ENCODE measurements at regions not wholly inside any gene's neighbourhood (a gene's known extent, or its start where the extent isn't known, plus 50 kb on each side); places are given as distances from the start of the nearest gene placed in this dataset.
A peak's percentile ranks its signal among the peaks of the same experiment; 100 is the strongest.

DNA sequence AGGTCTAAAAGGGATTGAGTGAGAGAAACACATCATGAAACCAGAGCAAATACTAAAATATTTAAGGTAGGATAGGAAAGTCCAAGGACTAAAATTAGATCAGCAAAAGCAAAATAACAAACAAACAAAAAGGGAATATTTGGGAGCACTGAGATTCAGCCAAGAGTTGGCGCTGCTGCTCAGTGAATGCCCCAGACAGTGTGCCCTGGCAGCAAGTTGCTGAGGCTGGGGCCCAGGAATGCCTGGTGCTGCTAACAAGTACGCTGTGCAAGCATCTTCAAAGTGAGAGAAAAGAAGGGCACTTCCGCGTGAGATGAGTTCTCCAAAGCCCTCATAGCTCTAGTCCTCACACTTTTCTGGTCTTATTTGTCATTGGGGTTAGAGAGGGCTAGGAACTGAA lies 603.3 kb downstream of the EFNA5 start:
- peak; percentile 65 for DNase-seq
- H3K27ac Mint-ChIP-seq = no peak overlapping the region
- H3K9ac ChIP-seq (ENCODE audit: extremely low read depth, low read length, poor library complexity, severe bottlenecking) = no peak overlapping the region
- no peak overlapping the region for H3K4me3 ChIP-seq (ENCODE audit: low read length)
- H3K4me1 Mint-ChIP-seq = no peaks in the 10 kb centered on the region
- TF ChIP-seq, protein P1, sequence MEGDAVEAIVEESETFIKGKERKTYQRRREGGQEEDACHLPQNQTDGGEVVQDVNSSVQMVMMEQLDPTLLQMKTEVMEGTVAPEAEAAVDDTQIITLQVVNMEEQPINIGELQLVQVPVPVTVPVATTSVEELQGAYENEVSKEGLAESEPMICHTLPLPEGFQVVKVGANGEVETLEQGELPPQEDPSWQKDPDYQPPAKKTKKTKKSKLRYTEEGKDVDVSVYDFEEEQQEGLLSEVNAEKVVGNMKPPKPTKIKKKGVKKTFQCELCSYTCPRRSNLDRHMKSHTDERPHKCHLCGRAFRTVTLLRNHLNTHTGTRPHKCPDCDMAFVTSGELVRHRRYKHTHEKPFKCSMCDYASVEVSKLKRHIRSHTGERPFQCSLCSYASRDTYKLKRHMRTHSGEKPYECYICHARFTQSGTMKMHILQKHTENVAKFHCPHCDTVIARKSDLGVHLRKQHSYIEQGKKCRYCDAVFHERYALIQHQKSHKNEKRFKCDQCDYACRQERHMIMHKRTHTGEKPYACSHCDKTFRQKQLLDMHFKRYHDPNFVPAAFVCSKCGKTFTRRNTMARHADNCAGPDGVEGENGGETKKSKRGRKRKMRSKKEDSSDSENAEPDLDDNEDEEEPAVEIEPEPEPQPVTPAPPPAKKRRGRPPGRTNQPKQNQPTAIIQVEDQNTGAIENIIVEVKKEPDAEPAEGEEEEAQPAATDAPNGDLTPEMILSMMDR (conservative IDR thresholded peaks at IDR 0.05) = peak; percentile 14
- 60 to 73% methylated on average over 3 to 4 of the region's 4 CpGs for WGBS, 2 experiments (ENCODE audit: insufficient coverage in 1 of 2, insufficient read length in 1 of 2)
- no peaks in the 10 kb centered on the region for H3K36me3 ChIP-seq (ENCODE audit: control insufficient read depth, insufficient read depth, low read length)
- H3K27ac ChIP-seq (ENCODE audit: low read depth, low read length) = peak overlapping the region; percentile 2
- H3K27me3 ChIP-seq (ENCODE audit: control insufficient read depth, insufficient read depth, low read length, poor library complexity, severe bottlenecking) = no peaks in the 10 kb centered on the region
- no peaks in the 10 kb centered on the region for H3K36me3 Mint-ChIP-seq (ENCODE audit: low read depth)
- no peaks in the 10 kb centered on the region for H3K9me3 ChIP-seq (ENCODE audit: control insufficient read depth, low read length)
- H3K4me3 Mint-ChIP-seq = no peak overlapping the region
- no peaks in the 10 kb centered on the region for H3K4me1 ChIP-seq (ENCODE audit: control insufficient read depth, insufficient read depth, low read length)
- H3K27me3 Mint-ChIP-seq (ENCODE audit: insufficient read depth) = no peaks in the 10 kb centered on the region
- peaks cover 3% of the 10 kb centered on the region for H3K9me3 Mint-ChIP-seq

DNA sequence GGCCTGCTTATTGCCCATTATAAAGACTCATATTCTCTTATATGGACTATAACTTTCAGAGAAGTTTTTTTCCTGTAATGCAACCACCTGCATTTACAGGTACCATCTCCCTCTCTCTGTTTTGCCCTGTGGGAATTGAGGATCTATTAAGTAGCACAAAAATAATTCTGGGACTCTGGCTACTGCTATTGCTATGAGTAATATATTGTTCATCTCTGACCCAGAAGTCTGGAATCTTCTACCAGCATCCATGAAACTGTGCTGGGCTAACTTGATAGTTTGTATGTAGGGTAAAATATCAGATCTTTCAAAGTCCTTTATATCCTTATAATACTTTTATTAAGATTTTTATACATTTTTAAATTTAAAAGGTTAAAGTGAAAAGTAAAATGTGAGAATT lies 607.2 kb downstream of the EFNA5 start:
- Histone ChIP-seq H3K9ac (ENCODE audit: extremely low read depth, low read length, poor library complexity, severe bottlenecking) (no peak overlapping the region), H3K4me1 (ENCODE audit: control insufficient read depth, insufficient read depth, low read length) (no peaks in the 10 kb centered on the region), H3K4me3 (ENCODE audit: low read length) (no peak overlapping the region), H3K27ac (ENCODE audit: low read depth, low read length) (no peak overlapping the region), H3K9me3 (ENCODE audit: control insufficient read depth, low read length) (no peaks in the 10 kb centered on the region), H3K27me3 (ENCODE audit: control insufficient read depth, insufficient read depth, low read length, poor library complexity, severe bottlenecking) (no peaks in the 10 kb centered on the region), H3K36me3 (ENCODE audit: control insufficient read depth, insufficient read depth, low read length) (no peaks in the 10 kb centered on the region)
- no peaks in the 10 kb centered on the region for H3K27me3 Mint-ChIP-seq (ENCODE audit: insufficient read depth)
- TF ChIP-seq, protein P1 (conservative IDR thresholded peaks at IDR 0.05) = no peak
- no peaks in the 10 kb centered on the region for H3K36me3 Mint-ChIP-seq (ENCODE audit: low read depth)
- no peak overlapping the region for H3K4me3 Mint-ChIP-seq
- DNase-seq = no peak
- H3K9me3 Mint-ChIP-seq = no peaks in the 10 kb centered on the region
- no peaks in the 10 kb centered on the region for H3K4me1 Mint-ChIP-seq
- H3K27ac Mint-ChIP-seq = no peak overlapping the region

DNA sequence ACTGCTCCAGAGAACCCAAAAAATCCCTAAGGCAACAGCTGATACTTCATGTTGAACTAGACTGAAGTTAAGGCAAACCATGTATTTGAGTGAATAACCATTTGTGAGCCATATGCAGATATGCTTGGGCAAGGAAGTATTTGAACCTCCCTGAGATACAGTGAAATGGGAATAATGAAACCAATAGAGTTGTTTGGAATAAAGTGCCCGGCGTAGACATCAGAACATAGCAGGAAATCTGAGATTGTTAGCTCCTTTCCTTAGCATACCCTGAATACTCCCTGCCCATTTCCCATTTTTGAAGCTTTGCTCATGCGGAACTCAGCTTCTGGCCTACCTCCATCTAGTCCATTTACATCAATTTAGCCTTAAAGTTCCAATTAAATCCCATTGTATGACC lies 611.9 kb downstream of the EFNA5 start:
- Histone ChIP-seq H3K4me3 (ENCODE audit: low read length) (no peak overlapping the region), H3K36me3 (ENCODE audit: control insufficient read depth, insufficient read depth, low read length) (no peaks in the 10 kb centered on the region), H3K27me3 (ENCODE audit: control insufficient read depth, insufficient read depth, low read length, poor library complexity, severe bottlenecking) (no peaks in the 10 kb centered on the region), H3K9ac (ENCODE audit: extremely low read depth, low read length, poor library complexity, severe bottlenecking) (no peak overlapping the region), H3K27ac (ENCODE audit: low read depth, low read length) (no peak overlapping the region), H3K9me3 (ENCODE audit: control insufficient read depth, low read length) (no peaks in the 10 kb centered on the region), H3K4me1 (ENCODE audit: control insufficient read depth, insufficient read depth, low read length) (no peaks in the 10 kb centered on the region)
- no peaks in the 10 kb centered on the region for H3K36me3 Mint-ChIP-seq (ENCODE audit: low read depth)
- no peaks in the 10 kb centered on the region for H3K27me3 Mint-ChIP-seq (ENCODE audit: insufficient read depth)
- no peaks in the 10 kb centered on the region for H3K4me1 Mint-ChIP-seq
- no peak overlapping the region for H3K4me3 Mint-ChIP-seq
- H3K9me3 Mint-ChIP-seq = no peaks in the 10 kb centered on the region
- TF ChIP-seq, protein P1 (conservative IDR thresholded peaks at IDR 0.05) = no peak
- H3K27ac Mint-ChIP-seq = no peak overlapping the region
- no peak for DNase-seq
- WGBS, 2 experiments (ENCODE audit: insufficient coverage in 1 of 2, insufficient read length in 1 of 2) = 74 to 80% methylated on average over 3 of the region's 3 CpGs

Measured in endodermal cell (in vitro differentiated cells).